Left lung (tissue), 4 donors: ENCODE measurements at regions not wholly inside any gene's neighbourhood (a gene's known extent, or its start where the extent isn't known, plus 50 kb on each side); places are given as distances from the start of the nearest gene placed in this dataset.

Experiments used
- ATAC-seq: fragments of 200-7000 bp; cut with Tn5 transposase; one replicate; pipeline ENCODE4 v1.9.1; 2020; ENCODE audit warnings: moderate library complexity
- DNase-seq, 4 donors: peaks; one replicate each; pipeline ENCODE4 v3.0.0-alpha.2; 2013 to 2020
- H3K27ac ChIP-seq, 2 donors: fragments of 200-600 bp; sonication (generic) in 1 of 2; one replicate each; pipeline versions ENCODE4 v1.5.0 to v1.8.0; 2020 to 2021
- H3K27me3 ChIP-seq, 2 donors: fragments of 200-600 bp; sonication (generic) in 1 of 2; one replicate each; pipeline versions ENCODE4 v1.5.0 to v1.8.0; 2020 to 2021
- H3K36me3 ChIP-seq, 2 donors: fragments of 200-600 bp; sonication (generic) in 1 of 2; one replicate each; pipeline versions ENCODE4 v1.5.0 to v1.8.0; 2020 to 2021
- H3K4me1 ChIP-seq, 2 donors: fragments of 200-600 bp; one replicate each; pipeline ENCODE4 v1.8.0; 2021
- H3K4me3 ChIP-seq, 2 donors: fragments of 200-600 bp; sonication (generic) in 1 of 2; one replicate each; pipeline versions ENCODE4 v1.5.0 to v1.8.0; 2020 to 2021; ENCODE audit warnings: mild to moderate bottlenecking in 1 of 2
- H3K9me3 ChIP-seq, 2 donors: fragments of 200-600 bp; sonication (generic) in 1 of 2; one replicate each; pipeline versions ENCODE4 v1.5.0 to v1.8.0; 2020 to 2021
- intact Hi-C, 2 donors: fragments of 100-400 bp; cut with DNase I; formaldehyde crosslinking; loops; one replicate each; pipeline versions ENCODE4 v1.11.2 to v1.14.2; 2022
- TF ChIP-seq, protein P1 (sequence below), 2 donors: fragments of 200-600 bp; sonication (generic) in 1 of 2; IDR thresholded peaks; one replicate each; pipeline versions ENCODE4 v1.5.0 to v1.8.0; 2021; ENCODE audit warnings: antibody characterized with exemption in 2 of 2
- donor health status: DM: no; HTN: yes; CAD: no.
- donor health status: DM: no; HTN: no; CAD: no.

DNA sequence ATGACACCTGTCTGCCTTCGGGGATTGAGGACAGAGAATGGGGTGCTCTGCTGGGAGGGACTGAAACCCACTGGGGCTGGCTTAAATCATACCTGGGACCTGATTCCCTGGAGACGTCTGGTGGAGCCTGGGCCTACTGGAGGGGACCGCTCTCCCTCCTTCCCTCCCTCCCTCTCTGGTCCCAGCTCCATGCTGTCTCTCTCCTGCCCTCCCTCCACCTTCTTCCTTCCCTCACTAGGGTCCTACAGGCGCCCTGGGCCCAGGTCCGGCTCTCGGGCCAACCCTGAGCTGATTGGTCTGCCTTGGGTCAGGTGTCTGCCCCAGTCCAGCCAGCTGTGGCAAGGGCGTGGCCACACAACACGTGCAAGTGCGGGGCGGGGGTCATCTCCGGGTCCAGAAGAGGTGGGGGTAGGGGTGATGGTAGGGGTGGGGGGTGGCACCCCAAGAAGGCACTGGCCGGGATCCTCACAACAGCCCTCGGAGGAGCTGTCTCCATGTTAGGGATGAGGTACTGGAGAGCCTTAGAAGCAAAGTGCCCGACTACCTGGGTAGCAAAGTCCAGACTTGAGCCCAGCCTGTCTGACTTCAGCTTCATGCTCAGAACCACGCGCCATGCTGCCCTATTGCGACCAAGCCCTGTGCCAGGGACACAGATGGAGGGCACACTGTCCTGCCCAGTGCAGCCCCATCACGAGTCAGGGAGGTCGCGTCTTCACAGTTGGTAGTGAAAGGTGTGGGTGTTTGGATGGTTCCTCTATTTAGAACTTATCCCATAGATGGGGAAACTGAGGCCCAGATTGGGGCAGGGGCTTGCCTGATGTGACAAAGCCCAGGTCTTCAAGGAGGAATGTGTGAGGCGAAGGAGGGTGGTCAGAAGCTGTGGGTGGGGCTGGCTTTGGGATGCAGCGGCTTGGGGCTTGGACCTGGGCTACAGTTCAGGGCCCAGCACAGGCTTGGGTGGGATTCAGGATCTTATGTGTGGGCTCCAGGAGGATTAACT is 574.1 kb downstream of the PTPRU start:
- Histone ChIP-seq H3K4me1 (no peaks in the 10 kb centered on the region), H3K27ac (no peak overlapping the region), H3K9me3 (no peaks in the 10 kb centered on the region), H3K27me3 (peaks cover 0 to 21% of the 10 kb centered on the region in 2 donors), H3K4me3 (no peak overlapping the region), H3K36me3 (no peaks in the 10 kb centered on the region)
- DNase-seq (no peak), ATAC-seq (no peak)
- TF ChIP-seq, protein P1, sequence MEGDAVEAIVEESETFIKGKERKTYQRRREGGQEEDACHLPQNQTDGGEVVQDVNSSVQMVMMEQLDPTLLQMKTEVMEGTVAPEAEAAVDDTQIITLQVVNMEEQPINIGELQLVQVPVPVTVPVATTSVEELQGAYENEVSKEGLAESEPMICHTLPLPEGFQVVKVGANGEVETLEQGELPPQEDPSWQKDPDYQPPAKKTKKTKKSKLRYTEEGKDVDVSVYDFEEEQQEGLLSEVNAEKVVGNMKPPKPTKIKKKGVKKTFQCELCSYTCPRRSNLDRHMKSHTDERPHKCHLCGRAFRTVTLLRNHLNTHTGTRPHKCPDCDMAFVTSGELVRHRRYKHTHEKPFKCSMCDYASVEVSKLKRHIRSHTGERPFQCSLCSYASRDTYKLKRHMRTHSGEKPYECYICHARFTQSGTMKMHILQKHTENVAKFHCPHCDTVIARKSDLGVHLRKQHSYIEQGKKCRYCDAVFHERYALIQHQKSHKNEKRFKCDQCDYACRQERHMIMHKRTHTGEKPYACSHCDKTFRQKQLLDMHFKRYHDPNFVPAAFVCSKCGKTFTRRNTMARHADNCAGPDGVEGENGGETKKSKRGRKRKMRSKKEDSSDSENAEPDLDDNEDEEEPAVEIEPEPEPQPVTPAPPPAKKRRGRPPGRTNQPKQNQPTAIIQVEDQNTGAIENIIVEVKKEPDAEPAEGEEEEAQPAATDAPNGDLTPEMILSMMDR (IDR thresholded peaks at IDR 0.05) = no peak
- intact Hi-C loops = no loop called here

DNA sequence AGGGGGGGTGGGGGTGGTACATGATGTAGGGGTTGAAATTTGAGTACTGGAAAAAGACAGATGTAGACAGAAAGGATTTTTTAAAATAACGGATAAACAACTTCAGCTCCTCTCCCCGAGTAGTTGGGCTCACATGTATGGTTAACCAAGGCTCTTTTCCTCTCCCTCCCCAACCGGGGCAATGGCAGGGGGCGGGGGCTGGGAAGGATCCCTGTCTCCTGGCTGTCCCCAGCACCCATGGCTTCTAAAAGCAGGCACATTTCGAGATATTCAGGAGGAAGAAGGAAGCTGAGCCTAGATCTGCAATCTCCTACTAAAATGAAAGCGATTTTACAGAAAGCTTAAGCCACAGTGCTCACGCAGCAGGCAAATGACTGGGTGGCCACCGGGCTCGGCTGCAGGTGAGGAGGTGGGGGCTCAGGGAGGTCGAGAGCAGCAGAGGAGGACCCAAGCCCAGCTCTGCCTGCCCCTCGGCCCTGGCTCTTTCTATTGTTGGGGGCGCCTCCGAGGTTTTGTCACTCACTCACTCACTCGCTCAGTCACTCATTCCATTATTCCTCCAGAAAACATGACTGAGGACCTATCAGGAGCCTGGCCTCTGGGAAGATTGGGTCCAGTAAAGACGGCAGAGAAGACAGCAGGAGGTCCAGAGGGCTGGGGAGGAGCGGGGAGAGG is 573.3 kb downstream of the PTPRU start:
- no peaks in the 10 kb centered on the region for H3K9me3 ChIP-seq
- TF ChIP-seq, protein P1 (IDR thresholded peaks at IDR 0.05) = no peak
- no peak overlapping the region for H3K4me3 ChIP-seq
- intact Hi-C loops = no loop called here
- ATAC-seq (no peak), DNase-seq (no peak)
- no peaks in the 10 kb centered on the region for H3K4me1 ChIP-seq
- H3K27me3 ChIP-seq = peaks cover 0 to 21% of the 10 kb centered on the region in 2 donors
- no peaks in the 10 kb centered on the region for H3K36me3 ChIP-seq
- no peak overlapping the region for H3K27ac ChIP-seq

DNA sequence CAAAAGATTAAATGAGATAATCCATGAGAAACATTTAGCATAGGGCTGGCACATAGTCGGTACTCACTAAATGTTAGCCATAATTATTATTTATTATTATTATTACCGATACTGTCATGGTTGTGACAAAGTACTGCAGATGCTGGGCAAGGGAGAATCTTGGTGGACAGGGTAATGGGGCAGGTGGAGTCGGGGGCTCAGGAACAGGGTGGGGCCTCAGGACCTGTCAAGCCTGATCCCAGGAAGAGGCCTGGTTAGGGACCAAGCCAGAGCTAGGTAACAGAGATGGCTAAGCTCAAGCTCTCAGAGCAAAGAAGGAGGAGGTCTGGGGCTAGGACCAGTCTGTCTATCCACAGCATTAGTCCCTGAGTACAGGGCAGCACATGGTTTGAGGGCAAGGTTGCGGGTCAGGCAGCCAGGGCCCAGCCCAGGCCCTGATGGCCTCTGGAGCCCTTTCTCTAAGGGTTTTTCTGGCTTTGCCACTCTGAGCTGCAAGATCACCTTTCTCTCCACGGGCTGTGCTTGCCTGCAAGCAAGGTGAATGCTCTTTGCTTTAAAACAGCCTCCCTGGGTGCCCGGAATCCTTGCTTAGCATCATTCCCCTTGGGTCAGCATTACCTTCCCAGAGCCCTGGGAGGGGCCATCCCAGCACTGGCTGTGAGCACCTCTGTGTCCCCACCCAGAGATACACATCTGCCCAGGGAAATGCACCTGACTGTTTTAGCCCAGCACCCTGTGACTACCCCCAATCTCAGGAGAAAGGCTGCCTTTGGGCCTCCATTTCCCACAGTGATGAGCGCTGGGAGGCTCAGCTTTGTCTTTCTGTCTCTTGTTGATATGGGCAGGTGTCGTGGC is 572.0 kb downstream of the PTPRU start:
- no peaks in the 10 kb centered on the region for H3K4me1 ChIP-seq
- intact Hi-C loops = no loop called here
- ATAC-seq (no peak), DNase-seq (no peak)
- H3K27me3 ChIP-seq = peaks cover 0 to 23% of the 10 kb centered on the region in 2 donors
- H3K9me3 ChIP-seq = no peaks in the 10 kb centered on the region
- H3K27ac ChIP-seq = no peak overlapping the region
- no peak overlapping the region for H3K4me3 ChIP-seq
- H3K36me3 ChIP-seq = no peaks in the 10 kb centered on the region
- TF ChIP-seq, protein P1 (IDR thresholded peaks at IDR 0.05) = no peak

DNA sequence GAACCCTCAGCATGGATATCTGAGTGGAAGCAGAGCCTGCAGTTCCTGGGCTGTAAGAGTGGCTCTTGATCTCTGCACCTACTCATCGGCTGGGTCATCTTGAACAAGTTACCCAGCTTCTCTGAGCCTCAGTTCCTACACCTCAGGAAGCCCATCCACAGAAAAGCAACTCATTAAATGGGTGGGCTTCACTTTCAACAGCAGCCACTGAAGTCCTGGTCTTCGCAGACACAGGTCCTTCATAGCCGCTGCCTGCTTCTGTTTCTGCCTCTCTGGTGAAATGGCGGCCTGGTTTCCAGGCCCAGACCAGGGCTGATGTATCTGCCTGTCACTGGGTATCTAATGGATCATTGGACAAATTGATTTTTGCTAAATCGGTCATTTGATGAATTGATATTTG is 571.4 kb downstream of the PTPRU start:
- peaks cover 0 to 30% of the 10 kb centered on the region in 2 donors for H3K27me3 ChIP-seq
- DNase-seq (no peak), ATAC-seq (no peak)
- H3K36me3 ChIP-seq = no peaks in the 10 kb centered on the region
- no peaks in the 10 kb centered on the region for H3K9me3 ChIP-seq
- no peak overlapping the region for H3K4me3 ChIP-seq
- H3K4me1 ChIP-seq = no peaks in the 10 kb centered on the region
- H3K27ac ChIP-seq = no peak overlapping the region
- TF ChIP-seq, protein P1 (IDR thresholded peaks at IDR 0.05) = no peak
- intact Hi-C loops = no loop called here
